G401 (cell line): ENCODE measurements at regions not wholly inside any gene's neighbourhood (a gene's known extent, or its start where the extent isn't known, plus 50 kb on each side); places are given as distances from the start of the nearest gene placed in this dataset.

Experiments
- DNase-seq: peaks from one replicate; pipeline ENCODE4 v3.0.0-alpha.2; 2015; ENCODE audit warnings: low spot score
- in situ Hi-C: cut with HindIII; loops from 2 replicates; pipeline ENCODE4 v1.10.0; 2016; ENCODE audit warnings: low sequenced_read_pairs, mixed read lengths

GRCh38 chr4:80145739-80146138 is 51.6 kb upstream of the PRDM8 start:
- DNase-seq, result no peak
- in situ Hi-C loops, result no loop called here

DNA sequence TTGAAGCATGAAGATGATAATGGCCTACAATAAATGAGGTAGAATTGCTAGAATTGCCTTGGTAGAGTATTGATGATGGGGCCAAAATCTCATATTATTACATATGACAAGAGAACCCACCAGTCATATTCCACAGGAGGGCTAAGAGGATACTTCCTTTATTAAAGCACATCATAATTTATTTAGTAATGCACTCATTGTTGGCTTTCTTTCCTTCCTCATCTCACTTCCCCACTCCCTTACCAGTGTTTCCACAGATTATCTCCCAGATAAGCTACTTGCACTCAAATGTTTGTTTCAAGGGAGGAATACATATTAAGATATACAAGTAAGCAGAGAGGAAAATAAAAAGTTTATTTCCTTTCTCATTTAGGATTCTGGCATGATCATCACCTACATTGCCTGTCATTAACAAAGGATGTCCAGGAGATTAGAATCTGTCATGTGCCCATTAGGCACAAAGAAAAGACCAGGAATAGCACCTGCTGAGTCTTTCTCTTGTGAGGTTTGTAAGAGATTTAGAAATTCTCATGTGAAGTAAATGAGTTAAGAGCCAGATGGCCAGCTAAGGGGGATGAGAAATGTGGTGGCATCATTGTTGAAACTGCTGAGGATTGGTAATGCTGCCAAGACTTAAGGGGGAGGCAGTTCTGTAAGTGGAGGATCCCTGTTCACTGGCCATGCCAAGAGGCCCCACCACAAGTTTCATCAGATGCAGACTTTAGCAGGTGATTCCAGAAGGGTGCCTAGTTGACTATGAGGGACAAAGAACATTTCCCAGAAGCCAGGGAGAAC is 52.4 kb upstream of the PRDM8 start:
- in situ Hi-C loops, result no loop called here
- no peak for DNase-seq

GRCh38 chr4:80143307-80143679 is 54.0 kb upstream of the PRDM8 start:
- no peak for DNase-seq

GRCh38 chr4:80142394-80143306 is 54.7 kb upstream of the PRDM8 start:
- in situ Hi-C loops, result no loop called here
- no peak for DNase-seq

More at GRCh38 chr4:80143307-80143679, 54.0 kb upstream of the PRDM8 start:
- in situ Hi-C loops, result no loop called here

- in situ Hi-C loops, result no loop called here
- no peak for DNase-seq
Measured at GRCh38 chr4:80141543-80141942, 55.8 kb upstream of the PRDM8 start.

GRCh38 chr4:80140194-80140593 is 57.1 kb upstream of the PRDM8 start:
- no peak for DNase-seq
- in situ Hi-C loops, result no loop called here

DNA sequence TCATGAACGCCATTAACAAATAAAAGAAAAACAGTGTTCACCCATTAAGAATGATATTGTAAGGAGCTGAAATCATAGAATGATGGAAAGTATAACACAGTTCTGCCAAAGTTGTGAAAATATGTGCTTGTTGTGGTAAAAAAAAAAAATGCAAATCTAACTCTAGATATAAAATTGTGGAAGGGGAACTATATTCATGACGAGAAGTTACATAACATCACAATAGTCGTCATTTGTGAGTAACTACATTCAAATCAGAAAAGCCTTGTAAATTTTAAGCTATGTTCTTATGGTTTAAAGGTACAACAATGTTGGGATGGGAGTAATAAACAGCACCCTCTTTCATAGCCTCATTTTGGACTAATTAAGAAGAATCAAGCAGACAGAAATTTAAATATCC is 57.6 kb upstream of the PRDM8 start:
- DNase-seq, result no peak
- in situ Hi-C loops, result no loop called here

GRCh38 chr4:80138551-80139538 is 58.5 kb upstream of the PRDM8 start:
- no peak for DNase-seq
- in situ Hi-C loops, result no loop called here

DNA sequence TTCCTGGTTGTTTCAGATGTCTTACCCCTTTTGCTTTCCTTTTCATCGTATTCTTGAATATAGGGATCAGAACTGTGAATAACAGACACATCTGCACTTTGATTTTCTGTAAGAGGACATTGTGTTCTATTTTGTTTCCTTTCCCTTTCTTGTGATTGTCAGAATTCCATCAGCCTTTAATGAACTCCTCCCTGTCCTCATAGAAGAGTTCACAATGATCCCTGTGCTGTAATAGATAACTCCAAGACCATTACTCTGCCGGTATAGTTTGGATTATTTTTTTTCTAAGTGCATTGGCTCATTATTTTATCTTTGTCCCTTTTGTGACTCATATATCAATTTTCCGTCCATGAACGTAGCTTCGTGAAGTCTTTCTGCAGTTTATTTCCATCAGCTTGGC is 59.7 kb upstream of the PRDM8 start:
- DNase-seq, result no peak
- in situ Hi-C loops, result no loop called here

DNA sequence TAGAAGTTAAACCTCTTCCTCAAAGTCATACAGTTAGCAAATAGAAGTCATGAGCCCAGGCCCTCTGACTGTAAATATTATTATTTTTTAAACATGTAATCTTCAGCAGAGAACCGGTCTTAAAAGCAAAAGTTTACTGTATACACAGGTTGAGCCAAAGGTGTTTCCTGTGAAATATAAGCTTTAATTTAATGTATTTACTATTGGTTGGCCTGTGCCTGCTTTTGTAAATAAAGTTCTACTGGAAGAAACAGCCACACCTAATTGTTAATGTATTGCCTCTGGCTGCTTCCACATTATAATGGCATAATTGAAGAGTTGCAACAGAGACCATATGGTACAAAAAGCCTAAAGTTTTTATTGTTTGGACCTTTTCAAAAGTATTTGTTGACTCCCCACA is 61.0 kb upstream of the PRDM8 start:
- in situ Hi-C loops, result no loop called here

DNA sequence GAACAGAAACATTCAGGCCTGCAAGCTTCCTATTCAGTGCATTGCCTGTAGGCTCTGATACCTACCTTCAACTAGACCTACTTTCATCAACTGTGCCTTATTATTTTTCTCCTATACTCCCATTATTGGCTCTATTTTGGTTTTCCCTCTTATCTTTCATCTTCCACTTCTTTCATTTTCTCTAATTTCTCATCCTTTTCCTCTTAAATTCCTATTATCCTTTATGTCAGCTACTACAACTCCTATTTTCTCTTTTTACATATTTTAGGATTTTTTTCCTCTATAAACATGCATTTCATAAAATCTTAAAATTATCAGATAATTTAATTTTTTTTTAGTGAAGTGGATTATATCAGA is 61.6 kb upstream of the PRDM8 start:
- in situ Hi-C loops, result no loop called here
- no peak for DNase-seq

More for the DNA sequence above, 61.0 kb upstream of the PRDM8 start:
- no peak for DNase-seq

DNA sequence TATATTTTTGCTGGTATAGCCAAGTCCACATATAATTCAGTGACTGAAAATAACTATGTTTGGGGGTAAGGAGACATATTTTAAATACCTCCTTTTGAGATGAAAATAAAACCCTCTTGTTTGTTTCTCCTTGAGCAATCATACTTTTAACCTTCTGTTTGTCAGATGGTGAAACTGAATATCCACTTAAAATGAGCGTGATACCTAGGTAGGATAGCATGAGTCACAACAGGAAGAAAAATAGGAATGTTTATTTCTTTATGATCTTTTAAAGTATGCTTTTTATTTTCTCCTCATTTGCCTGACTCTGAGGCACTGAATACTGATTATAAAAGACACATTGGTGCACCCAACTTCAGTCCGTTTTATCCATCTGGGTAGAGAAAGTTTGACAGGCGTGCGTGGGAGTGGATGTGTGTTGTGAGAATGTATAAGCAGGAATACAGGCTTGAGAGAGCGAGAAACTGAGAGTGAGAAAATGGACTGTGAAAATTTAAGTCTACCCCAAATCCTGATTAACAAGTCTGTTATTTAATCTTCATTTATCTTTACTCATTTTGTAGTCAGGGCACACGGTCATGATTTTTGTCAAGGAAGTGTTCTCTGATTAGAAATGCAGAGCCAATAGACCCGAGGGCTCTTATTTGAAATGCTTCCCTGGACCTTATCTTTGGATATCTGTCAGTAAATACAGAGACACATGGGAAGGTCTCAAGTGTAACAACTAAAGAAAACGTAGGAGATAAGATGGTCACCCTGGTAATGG is 62.1 kb upstream of the ANTXR2 start:
- no peak for DNase-seq
- in situ Hi-C loops, result no loop called here

DNA sequence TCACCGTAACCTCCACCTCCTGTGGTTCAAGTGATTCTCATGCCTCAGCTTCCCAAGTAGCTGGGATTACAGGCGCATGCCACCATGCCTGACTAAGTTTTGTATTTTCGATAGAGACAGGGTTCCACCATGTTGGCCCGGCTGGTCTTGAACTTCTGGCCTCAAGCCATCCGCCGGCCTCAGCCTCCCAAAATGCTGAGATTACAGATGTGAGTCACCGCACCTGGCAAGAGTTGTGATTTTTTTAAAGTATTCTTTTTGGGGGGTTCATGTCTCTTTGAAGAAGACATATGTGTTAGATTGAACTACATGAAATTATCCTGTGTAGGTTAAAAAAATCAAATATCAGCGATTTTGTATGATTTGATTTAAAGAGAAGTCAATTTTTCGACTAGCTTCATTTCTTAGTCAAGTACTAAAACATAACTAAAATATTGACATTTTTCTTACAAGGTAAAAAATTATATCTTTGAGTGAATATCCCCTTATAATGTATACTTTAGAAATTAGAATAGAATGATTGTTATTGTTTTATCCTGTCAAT is 60.3 kb upstream of the ANTXR2 start:
- in situ Hi-C loops, result no loop called here

GRCh38 chr4:80129785-80130184 is 56.8 kb upstream of the ANTXR2 start:
- in situ Hi-C loops, result no loop called here
- no peak for DNase-seq

More for the DNA sequence above, 60.3 kb upstream of the ANTXR2 start:
- no peak for DNase-seq

DNA sequence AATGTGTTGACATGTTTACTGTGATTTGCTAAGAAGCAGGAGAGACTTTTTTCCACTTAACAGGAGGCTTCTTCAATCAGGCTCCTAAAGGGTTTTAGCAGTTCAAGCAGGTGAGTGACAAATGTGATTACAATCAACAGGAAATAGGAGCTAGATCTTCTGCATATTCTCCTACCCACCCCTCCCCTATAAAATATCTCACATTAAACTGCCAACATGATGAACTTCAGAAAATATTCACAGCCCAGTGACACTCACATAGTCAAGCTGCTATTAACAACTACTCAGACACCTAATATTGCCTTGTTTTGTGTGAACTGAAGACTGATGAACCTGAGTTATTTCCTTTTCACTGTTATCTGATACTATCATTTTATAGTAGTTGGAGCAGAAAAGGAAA is 55.9 kb upstream of the ANTXR2 start:
- in situ Hi-C loops, result no loop called here
- no peak for DNase-seq

DNA sequence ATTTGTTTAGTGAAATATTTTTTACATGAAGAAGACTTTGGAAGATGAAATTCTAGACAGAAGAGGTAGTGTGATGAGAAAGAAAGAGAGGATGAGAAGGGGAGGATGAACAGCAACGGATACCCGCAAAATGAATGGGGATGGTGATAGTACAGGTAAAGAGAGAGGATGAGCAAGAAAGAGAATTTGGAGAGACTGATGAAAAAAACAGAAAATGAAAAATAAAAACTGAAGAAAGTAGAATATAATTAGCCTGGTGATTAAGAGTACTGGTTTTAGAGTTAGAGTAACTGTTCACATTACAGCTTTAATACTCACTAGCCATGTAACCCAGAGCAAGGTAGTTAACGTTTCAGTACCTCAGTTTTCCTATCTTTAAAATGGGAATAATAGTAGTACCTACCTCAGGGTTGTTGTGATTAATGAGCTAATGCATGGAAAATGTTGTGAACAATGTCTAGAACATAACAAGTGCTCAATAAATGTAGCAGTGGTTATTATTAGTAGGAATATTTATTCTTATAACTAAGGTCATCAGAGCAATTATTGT is 54.9 kb upstream of the ANTXR2 start:
- DNase-seq, result no peak
- in situ Hi-C loops, result no loop called here

- in situ Hi-C loops, result no loop called here
- no peak for DNase-seq
Measured at GRCh38 chr4:80126435-80126834, 53.4 kb upstream of the ANTXR2 start.
